SK-N-SH treated with all-trans-retinoic acid at 6 μM for 48 hours (cell line): ENCODE measurements at regions not wholly inside any gene's neighbourhood (a gene's known extent, or its start where the extent isn't known, plus 50 kb on each side); places are given as distances from the start of the nearest gene placed in this dataset.
"Not testable (repeated sequence)": the region's sequence is repeated elsewhere in the genome, so short reads cannot be mapped to it uniquely, and the experiment has no call there.

ENCODE experiments used
- BACH2 ChIP-seq: fragments of 250-450 bp; sonication (Bioruptor Pico); IDR thresholded peaks from 2 replicates; pipeline ENCODE4 v1.9.0; 2021; ENCODE audit warnings: mild to moderate bottlenecking, borderline replicate concordance
- CREB5 ChIP-seq: fragments of 250-450 bp; sonication (Bioruptor Pico); IDR thresholded peaks from 2 replicates; pipeline ENCODE4 v1.5.1; 2020; ENCODE audit warnings: low read depth, mild to moderate bottlenecking, moderate library complexity
- ESRRG ChIP-seq: fragments of 250-450 bp; sonication (Bioruptor Pico); IDR thresholded peaks from 2 replicates; pipeline ENCODE4 v1.6.1; 2021; ENCODE audit warnings: mild to moderate bottlenecking
- TCF4 ChIP-seq: fragments of 250-450 bp; sonication (Bioruptor Pico); IDR thresholded peaks from 2 replicates; pipeline ENCODE4 v1.8.0; 2021; ENCODE audit warnings: mild to moderate bottlenecking, moderate library complexity, borderline replicate concordance
- ZFP3 ChIP-seq: fragments of 250-450 bp; sonication (Bioruptor Pico); IDR thresholded peaks from 2 replicates; pipeline ENCODE4 v1.5.0; 2020; ENCODE audit warnings: mild to moderate bottlenecking, moderate library complexity
- ZNF8 ChIP-seq: fragments of 450-650 bp; formaldehyde crosslinking; IDR thresholded peaks from 2 replicates; pipeline ENCODE4 v1.5.0; 2020; ENCODE audit warnings: mild to moderate bottlenecking, moderate library complexity

- TF ChIP-seq TCF4 (CRISPR knock-in tag); ESRRG (CRISPR knock-in tag); ZNF8; BACH2 (CRISPR knock-in tag); ZFP3 (CRISPR knock-in tag); CREB5: not testable (repeated sequence)
Measured at GRCh38 chr9:41033877-41034276, 94.6 kb downstream of the FOXD4L6 start.
